K562 (cell line): ENCODE measurements at regions not wholly inside any gene's neighbourhood (a gene's known extent, or its start where the extent isn't known, plus 50 kb on each side); places are given as distances from the start of the nearest gene placed in this dataset.

Source experiments
- ATAC-seq: fragments of 200-7000 bp; cut with Tn5 transposase; 3 replicates; pipeline ENCODE4 v1.9.1; 2020; ENCODE audit warnings: moderate library complexity
- BruUV-seq: library from RNA; stranded (reverse); fragments of 400-500 nt; replicated peaks from 2 replicates; lab custom pipeline; 2021; lab: Mats Ljungman, UMichigan
- CTCF ChIA-PET: fragments of 300-600 bp; formaldehyde crosslinking; extraction: SDS; loops from one replicate; lab custom pipeline; 2021; ENCODE audit warnings: low intra/inter-chr PET ratio; lab: Yijun Ruan, JAX
- POLR2A ChIA-PET: fragments of 300-600, 350-650 bp; sonication (Branson Sonifier 250); formaldehyde crosslinking; extraction: SDS; loops from one replicate; lab custom pipeline; 2021; ENCODE audit warnings: antibody characterized with exemption, inconsistent platforms; lab: Yijun Ruan, JAX
- DNase-seq, 4 experiments: peaks; one replicate each; pipeline versions ENCODE4 v3.0.0 to v3.0.0-alpha.2; 2011 to 2018; ENCODE audit warnings: low spot score in 3 of 4, mixed read lengths in 3 of 4; ENCODE audit errors: extremely low read depth in 1 of 4
- FAIRE-seq: peaks from 2 replicates; lab custom pipeline; 2011; peaks lifted over from hg19 to GRCh38; lab: Jason Lieb, UNC
- H2AFZ ChIP-seq: 2 replicates; pipeline ENCODE4 v1.6.0; 2011; ENCODE audit warnings: low read depth, low read length, control low read depth, inconsistent platforms
- H3K27ac ChIP-seq: fragments of 200-600 bp; 3 replicates; pipeline ENCODE4 v1.8.0; 2011; ENCODE audit warnings: low read depth, mild to moderate bottlenecking, control low read depth, inconsistent platforms, low read length, moderate library complexity, mixed read lengths; ENCODE audit errors: extremely low read depth
- H3K27me3 ChIP-seq, 2 experiments: fragments of 300-600 bp in 1 of 2; 2 replicates in 1 of 2; 3 replicates in 1 of 2; pipeline versions ENCODE4 v1.6.0 to v1.8.0; 2011; ENCODE audit warnings: inconsistent platforms in 2 of 2, low read length in 2 of 2, mild to moderate bottlenecking in 1 of 2, mixed read lengths in 1 of 2, moderate library complexity in 1 of 2; ENCODE audit not compliant: control insufficient read depth in 2 of 2, insufficient read depth in 2 of 2
- H3K36me3 ChIP-seq: fragments of 300-600 bp; 3 replicates; pipeline ENCODE4 v1.8.0; 2011; ENCODE audit warnings: mild to moderate bottlenecking, low read length, inconsistent platforms; ENCODE audit not compliant: control insufficient read depth, insufficient read depth
- H3K4me1 ChIP-seq, 2 experiments: fragments of 200-600 bp in 1 of 2; replicated peaks in 1 of 2; 2 replicates in 1 of 2; 3 replicates in 1 of 2; pipeline versions ENCODE4 v1.5.1 to v1.8.0; 2011; ENCODE audit warnings: inconsistent platforms in 2 of 2, low read length in 2 of 2, mild to moderate bottlenecking in 1 of 2, mixed read lengths in 1 of 2, moderate library complexity in 1 of 2; ENCODE audit not compliant: control insufficient read depth in 2 of 2, insufficient read depth in 2 of 2
- H3K4me2 ChIP-seq: 2 replicates; pipeline ENCODE4 v1.6.1; 2011; ENCODE audit warnings: low read length, control low read depth, inconsistent platforms, mixed read lengths; ENCODE audit not compliant: insufficient read depth
- H3K4me3 ChIP-seq: fragments of 200-600 bp; sonication (generic), shearing (Covaris generic); 2 replicates; pipeline ENCODE4 v1.5.1; 2016; ENCODE audit warnings: control low read depth, inconsistent platforms
- H3K79me2 ChIP-seq: fragments of 200-600 bp; 3 replicates; pipeline ENCODE4 v1.8.0; 2011; ENCODE audit warnings: low read length, inconsistent platforms; ENCODE audit not compliant: control insufficient read depth, insufficient read depth
- H3K9ac ChIP-seq, 2 experiments: 2 replicates each; pipeline versions ENCODE4 v1.6.0 to v1.6.1; 2011; ENCODE audit warnings: low read depth in 2 of 2, low read length in 2 of 2, control low read depth in 1 of 2, inconsistent platforms in 1 of 2, mild to moderate bottlenecking in 1 of 2, mixed read lengths in 1 of 2; ENCODE audit not compliant: insufficient read depth in 1 of 2
- H3K9me1 ChIP-seq: one replicate; pipeline ENCODE4 v1.6.0; 2011; ENCODE audit warnings: inconsistent platforms, mild to moderate bottlenecking, low read length, moderate library complexity; ENCODE audit not compliant: control insufficient read depth, insufficient read depth
- H3K9me3 ChIP-seq: replicated peaks from 2 replicates; pipeline ENCODE4 v1.5.1; 2011; ENCODE audit warnings: low read depth, low read length, inconsistent platforms; ENCODE audit not compliant: control insufficient read depth, insufficient read depth
- H4K20me1 ChIP-seq: replicated peaks from 2 replicates; pipeline ENCODE4 v1.6.1; 2011; ENCODE audit warnings: low read length, inconsistent platforms, mixed read lengths; ENCODE audit not compliant: control insufficient read depth, insufficient read depth
- ARID3B ChIP-seq: fragments of 250-450 bp; sonication (Bioruptor Pico); IDR thresholded peaks from 2 replicates; pipeline ENCODE4 v1.4.0; 2020; ENCODE audit warnings: borderline replicate concordance
- ASH1L ChIP-seq: fragments of 450-650 bp; IDR thresholded peaks from 2 replicates; pipeline ENCODE4 v1.6.1; 2018; ENCODE audit warnings: borderline replicate concordance, mild to moderate bottlenecking, low read depth; ENCODE audit not compliant: partially characterized antibody
- CBFA2T2 ChIP-seq: fragments of 450-650 bp; conservative IDR thresholded peaks from 2 replicates; pipeline ENCODE4 v1.6.1; 2017; ENCODE audit warnings: mild to moderate bottlenecking
- CCAR2 ChIP-seq: fragments of 200-400 bp; formaldehyde crosslinking; IDR thresholded peaks from 2 replicates; pipeline ENCODE4 v1.6.1; 2017; ENCODE audit warnings: mild to moderate bottlenecking, low read depth, low read length
- CHCHD3 ChIP-seq: fragments of 250-450 bp; sonication (Bioruptor Pico); IDR thresholded peaks from 2 replicates; pipeline ENCODE4 v2.1.2; 2022; ENCODE audit warnings: mild to moderate bottlenecking
- CXXC5 ChIP-seq: fragments of 250-450 bp; sonication (Bioruptor Pico); IDR thresholded peaks from 2 replicates; pipeline ENCODE4 v1.8.0; 2022; ENCODE audit warnings: inconsistent platforms, mild to moderate bottlenecking, moderate library complexity
- FOXJ2 ChIP-seq: fragments of 200-800 bp; sonication (Bioruptor generic); IDR thresholded peaks from 2 replicates; pipeline ENCODE4 v1.6.1; 2016; ENCODE audit warnings: missing genetic modification characterization, missing compliant biosample characterization
- HOMEZ ChIP-seq: fragments of 250-450 bp; sonication (Bioruptor Pico); IDR thresholded peaks from 2 replicates; pipeline ENCODE4 v1.4.0; 2020; ENCODE audit warnings: mild to moderate bottlenecking, moderate library complexity
- MEIS2 ChIP-seq: fragments of 450-650 bp; IDR thresholded peaks from 2 replicates; pipeline ENCODE4 v1.6.1; 2014; ENCODE audit warnings: mild to moderate bottlenecking; ENCODE audit not compliant: partially characterized antibody
- MTA2 ChIP-seq: fragments of 450-650 bp; IDR thresholded peaks from 2 replicates; pipeline ENCODE4 v1.6.1; 2016; ENCODE audit warnings: low read depth
- NCOR1 ChIP-seq: fragments of 450-650 bp; IDR thresholded peaks from 2 replicates; pipeline ENCODE4 v1.6.1; 2016; ENCODE audit warnings: mild to moderate bottlenecking, moderate library complexity
- NONO ChIP-seq, 2 experiments: fragments of 200-400 bp in 1 of 2; fragments of 450-650 bp in 1 of 2; formaldehyde crosslinking in 1 of 2; IDR thresholded peaks; 2 replicates each; pipeline ENCODE4 v1.6.1; 2017; ENCODE audit warnings: low read depth in 2 of 2, mild to moderate bottlenecking in 2 of 2, moderate library complexity in 2 of 2, low read length in 1 of 2
- NR1H2 ChIP-seq: sonication (generic); formaldehyde crosslinking; IDR thresholded peaks from 2 replicates; pipeline ENCODE4 v1.4.0; 2020; ENCODE audit warnings: mild to moderate bottlenecking, missing genetic modification reagents
- PHB2 ChIP-seq: fragments of 450-650 bp; IDR thresholded peaks from 2 replicates; pipeline ENCODE4 v1.6.1; 2017; ENCODE audit warnings: low read depth
- SPI1 ChIP-seq: IDR thresholded peaks from 2 replicates; pipeline ENCODE4 v1.6.1; 2011; ENCODE audit warnings: low read depth, low read length, control low read depth, borderline replicate concordance
- ZNF57 ChIP-seq: fragments of 450-650 bp; formaldehyde crosslinking; IDR thresholded peaks from 2 replicates; pipeline ENCODE4 v1.4.0; 2020; ENCODE audit warnings: mild to moderate bottlenecking, moderate library complexity
- ZNF639 ChIP-seq, 2 experiments: fragments of 200-800 bp in 1 of 2; sonication (Bioruptor generic) in 1 of 2; sonication (generic) in 1 of 2; formaldehyde crosslinking in 1 of 2; IDR thresholded peaks in 1 of 2; conservative IDR thresholded peaks in 1 of 2; 2 replicates each; pipeline versions ENCODE4 v1.5.0 to v1.6.1; 2016 to 2020; ENCODE audit warnings: missing compliant biosample characterization in 1 of 2, missing genetic modification characterization in 1 of 2, missing genetic modification reagents in 1 of 2
- ZNF644 ChIP-seq: fragments of 200-800 bp; sonication (Bioruptor generic); IDR thresholded peaks from 2 replicates; pipeline ENCODE4 v1.6.1; 2016; ENCODE audit warnings: low read depth, missing genetic modification characterization, missing compliant biosample characterization
- ZNF717 ChIP-seq: fragments of 250-450 bp; sonication (Bioruptor Pico); IDR thresholded peaks from 2 replicates; pipeline ENCODE4 v1.5.0; 2021
- WGBS: fragments of 100-300 bp; shearing (Covaris generic); methylation state at CpG from one replicate; pipeline ENCODE4 v1.1.6; 2016; ENCODE audit warnings: low coverage, mixed read lengths; ENCODE audit not compliant: insufficient coverage; ENCODE audit errors: missing lambda C conversion rate; 5-methylcytosine and 5-hydroxymethylcytosine counted together
- in situ Hi-C: fragments of 300-500 bp; cut with MboI; formaldehyde crosslinking; loops from 4 replicates; pipeline ENCODE4 v1.15.0; 2018; ENCODE audit warnings: inconsistent platforms, mixed read lengths
- intact Hi-C: fragments of 100-400 bp; cut with micrococcal nuclease; formaldehyde crosslinking; loops from 2 replicates; pipeline ENCODE4 v1.14.2; 2022

DNA sequence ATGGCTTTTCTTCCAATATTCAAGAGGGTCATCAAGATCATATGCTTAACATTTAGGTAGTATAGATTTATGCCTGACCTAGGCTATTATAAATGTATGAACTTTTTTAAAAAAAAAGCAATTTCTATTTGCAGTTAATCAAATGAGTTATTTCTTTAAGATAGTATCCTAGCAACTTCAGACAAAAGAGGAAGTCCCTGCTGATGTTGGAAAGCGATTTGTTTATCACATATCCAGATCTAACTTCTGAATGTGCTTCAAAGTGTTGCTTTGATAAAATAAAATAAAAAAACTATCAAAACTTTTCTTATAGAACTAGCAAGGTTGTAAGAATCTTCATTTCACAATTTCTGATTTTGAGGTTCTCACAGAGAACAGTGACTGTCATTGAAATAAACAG lies 401.9 kb upstream of the PHF14 start (continued):
- peak; percentile 90 for TF ChIP-seq SPI1
- TF ChIP-seq ARID3B, result no peak
- TF ChIP-seq FOXJ2, result peak; percentile 66; the same call in 1 of the 2 replicates
- TF ChIP-seq ASH1L, result no peak
- TF ChIP-seq, all 486 proteins: peak for 5

DNA sequence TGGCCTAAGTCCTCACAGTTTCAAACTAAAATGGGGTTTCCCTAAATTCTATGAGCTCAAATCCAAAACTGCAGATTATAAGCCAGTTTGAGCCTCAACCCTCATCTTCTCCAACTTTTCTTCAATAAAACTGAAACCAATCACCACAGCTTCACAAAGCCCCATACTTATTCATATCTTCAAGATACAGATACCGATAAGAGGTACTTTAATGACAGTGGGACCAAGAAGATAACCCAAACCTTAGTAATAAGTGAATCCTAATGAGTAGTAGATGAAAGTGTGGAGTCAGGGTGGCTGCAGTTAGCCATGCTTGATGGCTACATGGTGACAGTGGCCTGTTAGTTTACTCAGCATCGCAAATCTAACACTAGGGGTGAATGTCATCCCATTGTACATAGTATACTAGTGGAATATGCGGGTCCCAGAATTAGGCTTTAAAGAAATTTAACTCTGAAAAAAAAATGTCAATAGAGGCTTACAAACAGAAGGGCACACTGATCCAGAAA lies 395.8 kb upstream of the PHF14 start:
- Histone ChIP-seq H3K4me3 (no peak overlapping the region), H3K79me2 (no peaks in the 10 kb centered on the region; the same call in 2 of the 3 replicates), H3K4me1 (peaks cover 2 to 7% of the 10 kb centered on the region in 2 experiments; a peak in 3 of 5 replicates), H3K9ac (no peak overlapping the region), H3K4me2 (no peak overlapping the region; the same call in 1 of the 2 replicates), H3K36me3 (no peaks in the 10 kb centered on the region), H3K9me1 (no peaks in the 10 kb centered on the region), H2AFZ (no peak overlapping the region), H3K9me3 (no peaks in the 10 kb centered on the region), H3K27me3 (no peaks in the 10 kb centered on the region), H3K27ac (peak overlapping the region; percentile 15; the same call in 1 of the 3 replicates), H4K20me1 (no peaks in the 10 kb centered on the region)
- peak; percentile 54 for FAIRE-seq
- ATAC-seq, result peak; percentile 74
- CTCF ChIA-PET, result no interaction called here
- in situ Hi-C loops, result no loop called here
- 15% methylated on average over 3 of the region's 3 CpGs for WGBS
- POLR2A ChIA-PET, result no interaction called here
- no TSS peak for BruUV-seq
- intact Hi-C loops, result no loop called here
- DNase-seq, result peak in 2 of 4 experiments; percentile 13 to 24
- TF ChIP-seq MTA2, result 0 out of 2 replicates have a peak, but pooled peaks have one; percentile 46
- TF ChIP-seq ZNF639 (CRISPR knock-in tag; conservative IDR thresholded peaks at IDR 0.05 in 1 of 2, IDR thresholded peaks at IDR 0.05 in 1 of 2), result no peak
- TF ChIP-seq NONO (IDR thresholded peaks at IDR 0.05; ENCODE audit: low read depth in 2 of 2, low read length in 1 of 2), result no peak
- peak; percentile 47 for TF ChIP-seq CBFA2T2
- TF ChIP-seq ZNF644 (tag), result no peak
- peak; percentile 6 for TF ChIP-seq MEIS2
- TF ChIP-seq HOMEZ (CRISPR knock-in tag), result no peak
- no peak for TF ChIP-seq PHB2
- no peak for TF ChIP-seq CHCHD3 (CRISPR knock-in tag)
- TF ChIP-seq NR1H2 (CRISPR knock-in tag), result no peak
- TF ChIP-seq NCOR1, result peak; percentile 29
- TF ChIP-seq ZNF57 (CRISPR knock-in tag), result no peak
- no peak for TF ChIP-seq CXXC5
- no peak for TF ChIP-seq CCAR2
- TF ChIP-seq ZNF717, result no peak
